ENCODE measurements at regions not wholly inside any gene's neighbourhood (a gene's known extent, or its start where the extent isn't known, plus 50 kb on each side); places are given as distances from the start of the nearest gene placed in this dataset.
A peak's percentile ranks its signal among the peaks of the same experiment; 100 is the strongest.
"Not testable (repeated sequence)": the region's sequence is repeated elsewhere in the genome, so short reads cannot be mapped to it uniquely, and the experiment has no call there.

GRCh38 chrX:41024755-41025154 is 60.5 kb upstream of the USP9X start:
- H3K36me3 ChIP-seq (ENCODE audit: insufficient read depth, low read length) = no peaks in the 10 kb centered on the region
- H3K4me1 ChIP-seq (ENCODE audit: insufficient read depth, low read length) = peaks cover 23% of the 10 kb centered on the region
- peak overlapping the region; percentile 99 for H3K27ac ChIP-seq (ENCODE audit: low read depth, low read length)
- H3K27me3 ChIP-seq (ENCODE audit: insufficient read depth, low read length) = no peaks in the 10 kb centered on the region
- H3K4me3 ChIP-seq (ENCODE audit: low read length) = no peak overlapping the region
- no peak overlapping the region for H3K9ac ChIP-seq (ENCODE audit: low read depth, low read length)
- 94% methylated on average over 5 of the region's 6 CpGs for WGBS
- H3K9me3 ChIP-seq (ENCODE audit: insufficient read depth, low read depth, low read length) = no peaks in the 10 kb centered on the region

DNA sequence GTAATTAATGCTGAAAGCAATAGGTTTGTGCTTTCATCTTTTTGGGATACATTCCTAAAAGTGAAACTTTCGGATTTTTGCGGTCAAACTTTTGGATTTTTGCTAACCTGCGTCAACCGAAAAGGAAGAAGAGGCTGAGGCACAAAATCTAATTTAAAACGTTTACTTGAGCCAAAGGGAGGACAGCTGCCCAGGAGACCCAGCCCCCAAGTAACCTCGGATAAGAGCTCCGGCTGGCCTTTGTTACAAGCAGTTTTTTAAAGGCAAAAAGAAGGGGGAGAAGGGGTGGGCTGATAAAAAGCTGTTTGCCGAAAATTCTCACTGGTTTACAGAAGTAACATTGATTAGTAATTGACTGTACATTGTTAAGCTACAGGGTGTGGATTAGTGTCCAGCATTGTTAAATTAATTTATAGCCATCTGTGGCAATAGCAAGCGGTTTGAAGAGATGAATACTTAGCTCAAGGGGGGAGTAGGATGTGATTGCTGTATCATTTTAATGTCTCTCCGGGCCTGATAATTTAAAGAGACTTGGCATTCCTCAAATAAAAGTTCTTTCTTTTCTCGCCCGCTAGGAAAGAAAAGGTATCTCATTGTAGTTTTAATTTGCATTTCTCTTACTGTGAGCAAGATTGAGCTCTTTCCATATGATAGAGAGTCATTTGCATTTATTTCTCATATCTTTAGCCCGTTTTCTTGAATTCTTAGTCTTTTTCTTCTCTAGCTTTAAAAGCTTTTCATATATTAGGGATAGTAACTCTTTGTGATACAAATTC is 59.1 kb upstream of the USP9X start:
- Histone ChIP-seq H3K27ac (ENCODE audit: low read depth, low read length) (peak overlapping the region; percentile 99), H3K9ac (ENCODE audit: low read depth, low read length) (peak overlapping the region; percentile 57; the same call in 1 of the 2 replicates), H3K36me3 (ENCODE audit: insufficient read depth, low read length) (no peaks in the 10 kb centered on the region), H3K4me1 (ENCODE audit: insufficient read depth, low read length) (peaks cover 23% of the 10 kb centered on the region), H3K4me3 (ENCODE audit: low read length) (peak overlapping the region; percentile 34), H3K9me3 (ENCODE audit: insufficient read depth, low read depth, low read length) (no peaks in the 10 kb centered on the region), H3K27me3 (ENCODE audit: insufficient read depth, low read length) (no peaks in the 10 kb centered on the region)
- WGBS = under 1% methylated on average over 9 of the region's 13 CpGs

DNA sequence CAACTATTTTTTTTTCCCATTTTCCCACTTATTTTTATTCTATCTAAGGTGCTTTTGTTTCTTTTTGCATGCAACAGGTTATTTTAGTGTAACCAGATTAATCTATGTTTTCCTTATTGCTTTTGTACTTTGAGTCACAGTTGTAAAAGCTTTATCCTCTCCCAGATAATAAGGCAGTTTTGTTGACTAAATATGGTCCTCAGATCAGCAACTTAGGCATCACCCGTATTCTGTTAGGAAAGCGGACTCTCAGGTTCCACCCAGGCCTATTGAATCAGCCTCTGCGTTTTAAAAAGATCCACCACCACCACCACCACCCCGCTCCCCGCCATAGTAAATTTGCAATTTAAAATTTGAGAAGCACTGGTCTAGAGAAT is 58.6 kb upstream of the USP9X start:
- Histone ChIP-seq H3K27ac (ENCODE audit: low read depth, low read length) (peak overlapping the region; percentile 99), H3K27me3 (ENCODE audit: insufficient read depth, low read length) (no peaks in the 10 kb centered on the region)
- WGBS = 5% methylated on average over 3 of the region's 5 CpGs

DNA sequence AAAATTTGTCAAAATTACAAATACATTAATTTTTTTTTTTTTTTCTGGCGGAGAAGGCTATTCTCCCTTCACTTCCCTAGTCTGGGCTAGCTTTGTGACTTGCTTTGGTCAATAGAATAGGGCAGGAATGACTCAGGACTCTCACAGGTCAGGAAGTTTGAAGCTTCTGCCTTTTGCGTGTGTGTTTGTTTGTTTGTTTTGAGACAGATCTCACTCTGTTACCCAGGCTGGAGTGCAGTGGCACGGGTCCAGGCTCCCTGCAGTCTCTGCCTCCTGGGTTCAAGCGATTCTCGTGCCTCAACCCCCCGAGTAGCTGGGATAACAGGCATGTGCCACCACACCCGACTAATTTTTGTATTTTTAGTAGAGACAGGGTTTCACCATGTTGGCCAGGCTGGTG is 55.9 kb upstream of the USP9X start:
- peaks cover 23% of the 10 kb centered on the region for H3K4me1 ChIP-seq (ENCODE audit: insufficient read depth, low read length)
- peak overlapping the region; percentile 64; the same call in 1 of the 2 replicates for H3K27ac ChIP-seq (ENCODE audit: low read depth, low read length)
- no peaks in the 10 kb centered on the region for H3K27me3 ChIP-seq (ENCODE audit: insufficient read depth, low read length)
- no peaks in the 10 kb centered on the region for H3K9me3 ChIP-seq (ENCODE audit: insufficient read depth, low read depth, low read length)
- no peak overlapping the region for H3K4me3 ChIP-seq (ENCODE audit: low read length)
- H3K36me3 ChIP-seq (ENCODE audit: insufficient read depth, low read length) = no peaks in the 10 kb centered on the region
- 68% methylated on average over 6 of the region's 7 CpGs for WGBS
- no peak overlapping the region for H3K9ac ChIP-seq (ENCODE audit: low read depth, low read length)

More for the DNA sequence above, 58.6 kb upstream of the USP9X start:
- Histone ChIP-seq H3K36me3 (ENCODE audit: insufficient read depth, low read length) (no peaks in the 10 kb centered on the region), H3K4me1 (ENCODE audit: insufficient read depth, low read length) (peaks cover 23% of the 10 kb centered on the region), H3K9ac (ENCODE audit: low read depth, low read length) (peak overlapping the region; percentile 57; the same call in 1 of the 2 replicates), H3K4me3 (ENCODE audit: low read length) (peak overlapping the region; percentile 34; the same call in 1 of the 2 replicates), H3K9me3 (ENCODE audit: insufficient read depth, low read depth, low read length) (no peaks in the 10 kb centered on the region)

DNA sequence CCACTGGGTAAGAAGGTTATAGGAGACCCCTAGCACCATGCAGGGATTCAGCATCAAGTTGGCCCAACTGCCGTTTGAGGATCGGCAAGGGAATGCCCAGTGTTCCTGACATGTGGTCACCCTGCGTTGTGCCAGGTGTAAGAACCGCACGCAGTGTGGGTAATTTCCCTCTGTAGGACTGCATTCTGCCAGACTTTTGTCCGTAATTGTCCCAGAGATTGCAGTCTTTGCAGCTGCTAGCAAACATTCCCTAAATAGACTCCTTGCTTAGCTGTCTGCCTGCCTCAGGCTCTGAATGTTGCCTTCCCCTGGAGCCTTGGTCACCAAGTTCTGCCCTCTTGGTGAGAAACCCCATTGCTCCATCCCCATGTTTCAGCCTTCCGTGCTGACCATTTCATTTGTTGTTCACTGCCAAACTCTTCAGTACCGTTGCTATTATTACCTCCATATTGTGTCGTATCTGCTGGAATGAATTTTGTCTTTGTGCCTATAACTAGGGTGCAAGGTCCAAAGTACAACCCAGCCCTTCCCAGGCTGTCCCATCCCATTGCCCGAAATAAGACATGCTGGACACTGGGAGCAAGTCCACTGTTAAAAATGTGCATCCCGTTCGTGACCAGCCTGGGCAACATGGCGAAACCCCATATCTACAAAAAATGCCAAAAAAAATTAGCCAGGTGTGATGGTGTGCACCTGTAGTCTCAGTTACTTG is 53.8 kb upstream of the USP9X start:
- H3K27ac ChIP-seq (ENCODE audit: low read depth, low read length) = no peak overlapping the region
- WGBS = 94% methylated on average over 10 of the region's 13 CpGs
- H3K27me3 ChIP-seq (ENCODE audit: insufficient read depth, low read length) = no peaks in the 10 kb centered on the region

GRCh38 chrX:41033299-41033698 is 51.9 kb upstream of the USP9X start:
- no peak overlapping the region for H3K27ac ChIP-seq (ENCODE audit: low read depth, low read length)
- no peaks in the 10 kb centered on the region for H3K36me3 ChIP-seq (ENCODE audit: insufficient read depth, low read length)
- peaks cover 7% of the 10 kb centered on the region; the same call in 1 of the 2 replicates for H3K4me1 ChIP-seq (ENCODE audit: insufficient read depth, low read length)
- no peak overlapping the region for H3K4me3 ChIP-seq (ENCODE audit: low read length)
- H3K9me3 ChIP-seq (ENCODE audit: insufficient read depth, low read depth, low read length) = no peaks in the 10 kb centered on the region
- H3K27me3 ChIP-seq (ENCODE audit: insufficient read depth, low read length) = no peaks in the 10 kb centered on the region
- H3K9ac ChIP-seq (ENCODE audit: low read depth, low read length) = no peak overlapping the region

More for the DNA sequence above, 53.8 kb upstream of the USP9X start:
- Histone ChIP-seq H3K9ac (ENCODE audit: low read depth, low read length) (no peak overlapping the region), H3K4me1 (ENCODE audit: insufficient read depth, low read length) (peaks cover 14% of the 10 kb centered on the region), H3K4me3 (ENCODE audit: low read length) (no peak overlapping the region), H3K9me3 (ENCODE audit: insufficient read depth, low read depth, low read length) (no peaks in the 10 kb centered on the region), H3K36me3 (ENCODE audit: insufficient read depth, low read length) (no peaks in the 10 kb centered on the region)

- not testable (repeated sequence) for H3K27me3 ChIP-seq (ENCODE audit: insufficient read depth, low read length); H3K4me1 ChIP-seq (ENCODE audit: insufficient read depth, low read length); H3K9me3 ChIP-seq (ENCODE audit: insufficient read depth, low read depth, low read length); H3K4me3 ChIP-seq (ENCODE audit: low read length); H3K36me3 ChIP-seq (ENCODE audit: insufficient read depth, low read length); H3K9ac ChIP-seq (ENCODE audit: low read depth, low read length); H3K27ac ChIP-seq (ENCODE audit: low read depth, low read length)
- WGBS = 96% methylated on average over 5 of the region's 5 CpGs
These were observed 50.3 kb upstream of the USP9X start for GRCh38 chrX:41034902-41035301.
